Astrocyte of the spinal cord (primary cell): ENCODE measurements at regions not wholly inside any gene's neighbourhood (a gene's known extent, or its start where the extent isn't known, plus 50 kb on each side); places are given as distances from the start of the nearest gene placed in this dataset.

ENCODE experiments used
- DNase-seq: peaks from one replicate; pipeline ENCODE4 v3.0.0; 2011; ENCODE audit warnings: low read depth, low spot score
- H3K4me3 ChIP-seq: 2 replicates; pipeline ENCODE4 v1.5.1; 2011; ENCODE audit warnings: low read depth, mild to moderate bottlenecking, low read length, moderate library complexity
- in situ Hi-C: cut with HindIII; loops from 2 replicates; pipeline ENCODE4 v1.10.0; 2017; ENCODE audit warnings: low sequenced_read_pairs
- TF ChIP-seq, protein P1 (sequence below): IDR thresholded peaks from 2 replicates; pipeline ENCODE4 v1.5.1; 2012; ENCODE audit warnings: low read depth, mild to moderate bottlenecking, low read length, inconsistent platforms

DNA sequence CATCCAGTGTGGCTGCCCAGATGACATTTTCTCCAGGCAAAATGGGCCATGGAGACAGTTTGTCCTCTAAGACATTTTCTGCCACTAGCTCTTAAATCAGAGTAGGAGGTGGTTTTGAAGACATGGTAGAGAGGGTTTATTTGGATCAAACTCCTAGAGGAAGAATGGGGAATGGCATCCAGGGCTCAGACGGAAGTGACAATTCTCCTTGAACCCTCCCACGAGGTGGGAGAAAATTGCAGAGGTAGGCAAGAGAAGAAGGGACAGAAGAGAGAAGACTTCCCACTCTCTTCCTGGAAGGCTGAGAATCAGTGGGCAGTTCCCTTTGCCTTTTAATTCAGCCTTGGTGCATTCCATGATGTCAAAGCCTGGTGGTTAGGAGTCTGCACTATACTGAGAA lies 194.0 kb downstream of the SMIM20 start:
- H3K4me3 ChIP-seq, result no peak overlapping the region
- TF ChIP-seq, protein P1, sequence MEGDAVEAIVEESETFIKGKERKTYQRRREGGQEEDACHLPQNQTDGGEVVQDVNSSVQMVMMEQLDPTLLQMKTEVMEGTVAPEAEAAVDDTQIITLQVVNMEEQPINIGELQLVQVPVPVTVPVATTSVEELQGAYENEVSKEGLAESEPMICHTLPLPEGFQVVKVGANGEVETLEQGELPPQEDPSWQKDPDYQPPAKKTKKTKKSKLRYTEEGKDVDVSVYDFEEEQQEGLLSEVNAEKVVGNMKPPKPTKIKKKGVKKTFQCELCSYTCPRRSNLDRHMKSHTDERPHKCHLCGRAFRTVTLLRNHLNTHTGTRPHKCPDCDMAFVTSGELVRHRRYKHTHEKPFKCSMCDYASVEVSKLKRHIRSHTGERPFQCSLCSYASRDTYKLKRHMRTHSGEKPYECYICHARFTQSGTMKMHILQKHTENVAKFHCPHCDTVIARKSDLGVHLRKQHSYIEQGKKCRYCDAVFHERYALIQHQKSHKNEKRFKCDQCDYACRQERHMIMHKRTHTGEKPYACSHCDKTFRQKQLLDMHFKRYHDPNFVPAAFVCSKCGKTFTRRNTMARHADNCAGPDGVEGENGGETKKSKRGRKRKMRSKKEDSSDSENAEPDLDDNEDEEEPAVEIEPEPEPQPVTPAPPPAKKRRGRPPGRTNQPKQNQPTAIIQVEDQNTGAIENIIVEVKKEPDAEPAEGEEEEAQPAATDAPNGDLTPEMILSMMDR, result no peak
- in situ Hi-C loops, result no loop called here

DNA sequence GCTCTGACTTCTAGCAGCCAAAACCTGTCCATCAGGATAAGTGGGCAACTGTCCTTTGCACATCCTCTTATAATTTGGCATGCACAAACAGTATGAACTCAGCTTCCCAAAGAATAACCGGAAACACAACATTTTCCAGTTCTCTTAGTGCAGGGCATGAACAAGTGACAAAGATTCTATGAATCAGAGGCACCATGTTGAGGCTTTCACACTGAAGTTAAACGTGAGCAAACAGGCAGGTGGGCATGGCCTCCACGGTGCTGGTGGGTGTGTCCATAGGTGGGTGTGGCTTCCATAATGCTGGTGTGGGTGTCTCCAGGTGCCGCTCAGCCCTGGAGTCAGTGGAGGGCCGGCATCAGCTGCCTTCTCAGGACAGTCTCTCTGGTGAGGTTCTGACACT lies 196.5 kb downstream of the SMIM20 start:
- in situ Hi-C loops, result no loop called here
- DNase-seq, result no peak
- no peak overlapping the region for H3K4me3 ChIP-seq
- TF ChIP-seq, protein P1, result no peak

More for the DNA sequence above, 194.0 kb downstream of the SMIM20 start:
- no peak for DNase-seq

DNA sequence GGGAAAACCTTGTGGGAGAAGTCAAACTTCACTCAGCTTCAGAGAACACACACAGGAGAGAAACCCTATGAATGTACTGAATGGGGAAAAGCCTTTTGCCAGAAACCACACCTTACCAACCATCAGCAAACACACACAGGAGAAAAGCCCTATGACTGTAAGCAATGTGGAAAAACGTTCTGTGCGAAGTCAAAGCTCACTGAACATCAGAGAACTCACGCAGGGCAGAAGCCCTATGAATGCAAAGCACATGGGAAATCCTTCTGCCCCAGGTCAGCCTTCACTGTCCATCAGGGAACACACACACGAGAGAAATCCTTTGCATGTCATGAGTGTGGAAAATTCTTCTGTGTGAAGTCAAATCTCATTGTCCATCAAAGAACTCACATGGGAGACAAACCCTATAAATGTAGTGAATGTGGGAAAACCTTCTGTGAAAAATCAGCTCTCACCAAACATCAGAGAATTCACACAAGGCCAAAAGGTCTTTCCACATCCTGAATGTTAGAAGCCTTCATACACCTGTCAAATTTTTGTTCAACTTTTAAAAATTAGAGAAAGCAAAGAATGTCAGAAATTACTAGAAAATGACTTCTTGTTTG lies 199.4 kb downstream of the SMIM20 start:
- in situ Hi-C loops, result no loop called here
- DNase-seq, result no peak
- TF ChIP-seq, protein P1, result no peak
- no peak overlapping the region for H3K4me3 ChIP-seq

DNA sequence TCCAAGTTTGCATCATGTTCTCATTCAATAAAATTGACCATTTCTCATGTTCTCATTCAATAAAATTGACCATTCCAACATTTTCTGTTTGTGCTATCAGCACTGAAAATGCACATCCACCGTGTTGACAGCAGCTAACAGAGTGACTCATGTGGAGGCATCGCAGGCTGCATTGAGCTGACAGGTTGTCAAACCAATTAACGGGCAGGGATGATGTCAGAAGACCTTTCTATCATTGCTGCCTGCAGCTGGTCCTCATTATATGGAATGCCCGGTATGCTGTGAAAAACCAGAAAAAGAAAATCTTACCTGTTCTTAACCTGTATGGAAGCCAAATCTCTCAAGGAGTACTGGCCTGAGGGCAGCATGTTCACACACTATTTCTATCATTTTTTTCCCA lies 202.0 kb downstream of the SMIM20 start:
- TF ChIP-seq, protein P1, result no peak
- in situ Hi-C loops, result no loop called here
- H3K4me3 ChIP-seq, result no peak overlapping the region
- no peak for DNase-seq

DNA sequence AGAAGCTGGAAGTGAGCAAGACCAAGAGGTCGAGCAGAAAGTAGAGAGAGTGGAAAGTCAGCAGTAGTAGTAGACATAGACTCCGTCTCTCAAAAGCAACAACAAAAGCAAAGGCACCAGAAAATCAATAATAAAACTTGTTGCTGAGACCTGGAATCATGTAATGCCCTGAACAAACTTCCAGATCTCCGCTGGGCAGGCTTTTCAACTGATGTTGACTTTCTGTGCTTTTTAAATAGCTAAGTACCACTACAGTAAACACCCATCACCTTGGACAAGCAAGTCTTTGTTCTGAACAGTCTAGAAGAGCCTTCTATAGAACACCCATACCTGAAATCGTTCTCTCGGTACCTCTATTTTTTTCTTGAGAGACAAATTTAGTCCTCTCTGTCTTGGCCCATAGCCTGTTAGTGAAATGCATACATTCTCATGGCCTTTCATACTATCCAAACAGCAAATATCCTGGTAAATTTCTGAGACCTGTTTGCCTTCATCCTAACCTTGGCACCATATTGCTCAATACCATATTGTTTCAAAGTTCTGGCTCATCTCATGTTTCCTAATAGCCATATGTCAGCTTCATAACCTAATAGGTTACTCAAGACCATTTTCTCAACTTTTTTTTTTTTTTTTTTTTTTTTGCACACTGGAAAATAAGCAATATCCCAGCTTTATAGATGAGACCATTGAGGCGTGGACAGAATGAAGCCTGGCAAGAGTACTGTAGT lies 200.6 kb upstream of the RBPJ start:
- no peak for DNase-seq
- in situ Hi-C loops, result no loop called here
- TF ChIP-seq, protein P1, result no peak

DNA sequence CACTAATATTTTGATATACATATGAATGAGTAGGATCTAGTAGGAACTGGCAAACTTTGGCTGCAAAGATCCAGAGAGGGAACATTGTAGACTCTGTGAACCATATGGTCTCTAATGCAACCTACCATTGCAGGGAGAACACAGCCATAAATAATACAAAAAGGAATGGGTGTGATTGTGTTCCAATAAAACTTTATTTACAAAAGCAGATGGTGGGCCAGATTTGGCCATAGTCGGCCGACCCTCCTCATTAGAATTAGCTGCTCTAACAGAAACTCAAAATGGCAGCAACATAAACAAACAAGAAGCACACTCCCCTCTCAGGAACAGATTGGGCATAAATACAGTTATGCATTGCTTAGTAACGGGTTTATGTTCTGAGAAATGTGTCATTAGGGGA lies 198.1 kb upstream of the RBPJ start:
- no peak for DNase-seq
- TF ChIP-seq, protein P1, result no peak
- in situ Hi-C loops, result no loop called here
- no peak overlapping the region for H3K4me3 ChIP-seq

More for the DNA sequence above, 200.6 kb upstream of the RBPJ start:
- H3K4me3 ChIP-seq, result no peak overlapping the region
